NCI-H2029 (cell line): ENCODE measurements at regions not wholly inside any gene's neighbourhood (a gene's known extent, or its start where the extent isn't known, plus 50 kb on each side); places are given as distances from the start of the nearest gene placed in this dataset.

Experiments
- DNase-seq: peaks from one replicate; lab custom pipeline; 2025; lab: John Stamatoyannopoulos, UW

DNA sequence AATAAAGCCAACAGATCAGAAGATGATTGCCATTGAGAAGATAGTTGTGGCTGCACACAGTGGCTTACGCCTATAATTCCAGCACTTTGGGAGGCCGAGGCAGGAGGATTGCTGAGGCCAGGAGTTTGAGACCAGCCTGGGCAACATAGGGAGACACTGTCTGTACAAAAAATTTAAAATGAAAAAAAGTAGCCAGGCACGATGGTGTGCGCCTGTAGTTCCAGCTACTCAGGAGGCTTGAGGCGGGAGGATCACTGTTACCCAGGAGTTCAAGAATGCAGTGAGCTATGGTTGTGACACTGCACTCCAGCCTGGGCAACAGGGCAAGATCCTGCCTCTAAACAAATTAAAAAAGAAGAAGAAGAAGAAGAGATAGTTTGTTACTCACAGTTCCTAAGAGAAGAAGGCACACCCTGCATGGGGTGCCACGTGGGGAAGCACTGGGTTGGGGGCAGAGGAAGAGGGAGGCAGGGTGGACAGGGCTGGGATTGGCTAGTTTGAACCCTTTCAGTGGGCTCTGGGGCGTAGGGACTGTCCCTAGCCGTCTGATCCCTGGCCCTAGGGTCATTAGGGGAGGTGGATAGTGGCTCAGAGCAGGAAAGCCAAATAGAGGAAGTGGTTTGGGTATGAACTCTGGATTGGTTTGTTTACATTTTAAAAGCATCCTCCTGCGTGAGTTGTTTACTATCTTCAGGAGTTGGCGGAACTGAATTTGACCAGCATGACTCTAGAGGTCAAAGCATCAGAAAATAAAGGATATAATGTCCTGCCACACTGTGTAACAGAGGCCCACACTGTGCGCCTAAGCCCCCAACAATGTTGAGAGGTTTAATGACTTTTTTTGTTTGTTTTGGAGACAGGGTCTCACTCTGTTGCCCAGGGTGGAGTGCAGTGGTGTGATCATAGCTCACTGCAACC is 60.5 kb upstream of the MEDAG start:
- no peak for DNase-seq

DNA sequence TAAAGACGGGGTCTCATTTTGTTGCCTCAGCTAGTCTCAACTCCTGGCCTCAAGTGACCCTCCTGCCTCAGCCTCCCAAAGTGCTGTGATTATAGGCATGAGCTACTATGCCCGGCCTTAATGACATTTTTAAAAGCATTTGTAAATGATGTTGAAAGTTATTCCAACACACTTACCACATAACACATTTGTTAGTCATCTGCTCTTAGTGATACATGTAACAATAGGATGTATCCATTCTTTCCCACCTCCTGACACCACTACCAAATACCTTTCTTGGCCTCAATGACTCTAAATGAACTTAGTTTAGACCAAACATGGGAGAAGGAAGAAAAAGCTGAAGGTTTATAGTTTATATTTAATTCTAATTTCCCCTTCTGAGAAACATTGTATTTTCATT is 59.8 kb upstream of the MEDAG start:
- no peak for DNase-seq

GRCh38 chr13:30846866-30847265 is 59.2 kb upstream of the MEDAG start:
- DNase-seq = no peak

GRCh38 chr13:30847650-30848307 is 58.3 kb upstream of the MEDAG start:
- DNase-seq = no peak

DNA sequence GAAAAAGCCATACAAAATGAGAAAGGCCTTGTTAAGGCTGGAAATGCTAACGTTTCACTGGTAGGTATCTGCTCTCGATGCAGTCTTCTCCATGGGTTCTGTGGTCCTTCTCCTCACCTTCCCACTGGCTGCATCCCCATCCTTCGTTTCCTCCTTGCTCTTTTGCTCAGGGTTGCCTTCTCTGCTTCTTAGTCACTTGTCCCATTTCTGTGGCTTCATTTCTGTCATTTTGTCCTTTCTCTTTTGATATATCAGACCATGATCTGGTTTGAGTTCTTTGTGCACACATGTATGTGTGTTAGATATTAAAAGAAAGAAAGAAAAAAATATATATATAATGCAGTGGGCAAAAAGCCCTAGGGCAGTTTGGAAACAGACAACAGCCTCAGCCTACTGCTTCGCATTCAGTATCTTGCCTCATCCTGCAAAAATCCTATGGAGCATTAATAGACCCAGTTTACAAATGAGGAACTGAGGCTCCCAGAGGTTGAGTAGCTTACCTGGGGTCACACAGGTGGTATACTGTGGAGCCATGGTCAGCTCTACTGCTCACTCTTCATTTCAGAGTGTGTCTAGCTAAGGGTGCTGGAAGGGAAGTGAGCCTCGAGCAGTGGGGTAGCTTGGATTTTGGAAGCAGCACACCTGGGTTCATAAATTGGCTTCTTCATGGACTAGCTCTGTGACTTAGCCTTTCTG is 57.6 kb upstream of the MEDAG start:
- DNase-seq = no peak

DNA sequence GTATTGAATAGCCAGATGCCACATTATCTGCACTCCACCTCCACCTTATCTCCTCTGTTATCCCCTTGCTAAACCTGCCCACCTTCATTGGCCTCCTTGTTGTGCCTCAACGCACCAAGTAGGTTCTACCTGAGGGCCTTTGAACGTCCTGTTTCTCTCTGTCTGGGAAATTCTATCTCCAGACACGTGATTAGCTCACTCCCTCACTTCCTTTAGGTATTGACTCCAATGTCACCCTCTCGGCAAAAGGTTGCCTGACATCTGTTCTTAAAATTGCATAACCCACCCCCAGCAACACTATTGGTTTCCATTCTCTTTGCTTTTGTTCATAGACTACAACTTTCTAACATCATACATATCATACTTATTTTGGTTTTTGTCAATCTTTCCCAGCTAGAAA is 56.5 kb upstream of the MEDAG start:
- DNase-seq = no peak

DNA sequence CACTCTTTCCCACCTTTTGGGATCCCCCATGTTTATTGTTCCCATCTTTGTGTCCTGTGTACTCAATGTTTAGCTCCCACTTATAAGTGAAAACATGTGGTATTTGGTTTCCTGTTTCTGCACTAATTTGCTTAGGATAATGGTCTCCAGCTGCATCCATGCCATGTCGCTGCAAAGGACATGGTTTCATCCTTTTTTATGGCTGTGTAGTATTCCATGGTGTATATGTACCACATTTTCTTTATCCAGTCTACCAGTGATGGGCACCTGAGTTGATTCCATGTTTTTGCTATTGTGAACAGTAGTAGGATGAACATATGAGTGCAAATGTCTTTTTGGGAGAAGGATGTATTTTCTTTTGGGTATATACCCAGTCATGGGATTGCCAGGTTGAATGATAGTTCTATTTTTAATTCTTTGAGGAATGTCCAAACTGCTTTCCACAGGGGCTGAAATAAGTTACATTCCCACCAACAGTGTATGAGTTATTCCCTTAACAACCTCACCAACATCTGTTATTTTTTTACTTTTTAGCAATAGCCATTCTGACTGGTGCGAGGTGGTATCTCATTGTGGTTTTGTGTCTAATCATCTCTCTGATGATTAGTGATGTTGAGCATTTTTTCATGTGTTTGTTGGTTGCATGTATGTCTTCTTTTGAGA is 55.7 kb upstream of the MEDAG start:
- no peak for DNase-seq

DNA sequence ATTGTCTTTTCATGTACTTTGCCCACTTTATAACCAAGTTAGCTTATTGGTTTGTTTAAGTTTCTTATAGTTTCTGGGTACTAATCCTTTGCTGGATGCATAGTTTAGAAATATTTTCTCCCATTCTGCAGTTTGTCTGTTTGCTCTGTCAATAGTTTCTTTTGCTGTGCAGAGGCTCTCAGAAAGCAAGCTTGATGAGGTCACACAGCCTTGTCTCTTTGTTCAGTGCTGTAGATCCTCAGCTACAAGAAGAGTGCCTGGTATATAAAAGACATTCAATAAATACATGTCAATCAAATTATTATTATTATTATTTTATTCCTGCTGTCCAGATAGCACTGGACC is 55.2 kb upstream of the MEDAG start:
- DNase-seq = no peak

- DNase-seq = no peak
Observed at GRCh38 chr13:30851697-30852096, 54.4 kb upstream of the MEDAG start.

- no peak for DNase-seq
Observed at GRCh38 chr13:30855569-30855968, 50.5 kb upstream of the MEDAG start.

- DNase-seq = no peak
Observed at GRCh38 chr13:30856005-30856790, 49.9 kb upstream of the MEDAG start.
